ENCODE measurements at regions not wholly inside any gene's neighbourhood (a gene's known extent, or its start where the extent isn't known, plus 50 kb on each side); places are given as distances from the start of the nearest gene placed in this dataset.

GRCh38 chr6:164006459-164006858 lies 591.9 kb downstream of the QKI start:
- no peaks in the 10 kb centered on the region for H3K4me1 Mint-ChIP-seq
- H3K27ac Mint-ChIP-seq: no peak overlapping the region
- H3K9me3 Mint-ChIP-seq: peaks cover 0 to 6% of the 10 kb centered on the region in 2 donors
- H3K4me3 Mint-ChIP-seq: no peak overlapping the region
- no peak for ATAC-seq
- no peak for DNase-seq
- no peaks in the 10 kb centered on the region for H3K27me3 Mint-ChIP-seq

- ATAC-seq (no peak), DNase-seq (no peak)
- no peak overlapping the region for H3K27ac Mint-ChIP-seq
- H3K4me3 Mint-ChIP-seq: no peak overlapping the region
- H3K27me3 Mint-ChIP-seq: no peaks in the 10 kb centered on the region
- H3K4me1 Mint-ChIP-seq: no peaks in the 10 kb centered on the region
- H3K9me3 Mint-ChIP-seq: peaks cover 0 to 6% of the 10 kb centered on the region in 2 donors
Observed at GRCh38 chr6:164005004-164005711, 590.6 kb downstream of the QKI start.

DNA sequence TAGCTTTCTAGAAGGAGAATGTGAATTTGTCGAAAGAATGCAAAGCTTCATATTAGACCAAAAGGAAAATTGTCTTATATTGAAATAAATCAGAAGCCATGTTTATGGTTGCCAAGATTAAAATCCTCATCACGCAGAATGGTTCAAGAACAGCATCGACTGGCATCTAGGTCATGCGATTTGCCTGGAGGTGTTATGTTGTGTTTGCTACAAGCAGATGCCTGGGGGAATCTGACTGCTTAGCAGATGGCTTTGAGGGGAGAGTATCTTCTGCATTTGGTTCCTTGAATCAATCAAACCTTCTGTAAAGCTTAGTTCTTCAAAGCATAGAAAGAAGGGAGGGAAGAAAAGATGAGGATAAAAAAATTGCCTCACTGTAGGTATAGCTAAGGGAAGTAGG lies 585.8 kb downstream of the QKI start:
- no peak overlapping the region for H3K27ac Mint-ChIP-seq
- H3K9me3 Mint-ChIP-seq: no peaks in the 10 kb centered on the region
- H3K27me3 Mint-ChIP-seq: no peaks in the 10 kb centered on the region
- DNase-seq: no peak
- H3K4me1 Mint-ChIP-seq: no peaks in the 10 kb centered on the region
- no peak overlapping the region for H3K4me3 Mint-ChIP-seq
- ATAC-seq: no peak

DNA sequence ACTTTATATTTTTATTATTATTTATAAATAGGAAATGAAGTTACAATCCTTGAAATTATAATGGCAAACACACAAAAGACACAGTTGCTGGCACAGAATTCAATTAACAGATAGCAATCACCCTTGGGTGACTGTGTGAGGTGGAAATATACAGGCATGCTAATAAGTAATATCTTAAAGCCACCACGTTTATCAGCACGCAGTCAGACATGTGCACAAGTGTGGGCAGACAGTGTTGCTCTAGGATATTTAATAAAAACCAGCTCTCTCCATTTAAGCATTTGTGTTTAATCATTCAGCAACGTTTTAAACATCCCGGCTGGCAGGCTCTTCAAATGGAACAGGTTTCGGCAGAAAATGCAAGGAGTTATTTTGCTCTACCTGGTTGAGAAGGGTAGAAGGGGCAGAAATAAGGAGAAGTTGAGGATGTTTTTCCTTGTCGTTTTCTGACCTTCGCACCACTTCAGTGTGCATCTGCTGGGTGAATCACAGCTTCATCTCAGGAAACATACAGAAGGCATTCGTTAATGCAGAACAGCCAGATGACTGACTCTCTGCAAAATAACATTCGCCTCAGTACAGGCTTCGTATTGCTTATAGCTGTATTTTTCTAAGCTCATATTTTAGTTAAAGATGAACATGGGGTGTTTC lies 585.1 kb downstream of the QKI start:
- Mint-ChIP-seq H3K4me1 (no peaks in the 10 kb centered on the region), H3K9me3 (no peaks in the 10 kb centered on the region), H3K4me3 (no peak overlapping the region), H3K27me3 (no peaks in the 10 kb centered on the region), H3K27ac (no peak overlapping the region)
- ATAC-seq (no peak), DNase-seq (no peak)

DNA sequence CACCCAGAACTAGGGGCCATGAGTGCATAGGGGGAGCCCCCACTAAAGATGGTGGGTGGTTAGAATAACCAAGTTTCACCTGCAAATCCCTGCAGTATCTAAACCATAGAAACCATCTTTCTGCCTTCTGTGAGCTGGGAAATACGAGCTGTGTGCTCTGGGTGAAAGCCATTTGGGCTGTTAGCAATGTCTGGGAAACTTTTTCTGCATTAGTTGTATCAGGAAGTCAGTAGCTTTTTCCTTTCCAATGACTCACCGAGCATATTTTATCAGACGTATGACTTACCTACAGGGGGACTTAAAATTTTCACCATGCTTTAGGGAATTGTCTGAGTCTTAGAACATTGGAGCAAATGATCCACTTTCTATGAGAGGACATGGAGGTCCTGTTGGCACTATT lies 584.0 kb downstream of the QKI start:
- no peaks in the 10 kb centered on the region for H3K9me3 Mint-ChIP-seq
- no peaks in the 10 kb centered on the region for H3K4me1 Mint-ChIP-seq
- no peak overlapping the region for H3K27ac Mint-ChIP-seq
- no peak for ATAC-seq
- DNase-seq: no peak
- H3K27me3 Mint-ChIP-seq: no peaks in the 10 kb centered on the region
- no peak overlapping the region for H3K4me3 Mint-ChIP-seq

GRCh38 chr6:163996491-163996890 lies 582.0 kb downstream of the QKI start:
- no peaks in the 10 kb centered on the region for H3K27me3 Mint-ChIP-seq
- H3K4me3 Mint-ChIP-seq: no peak overlapping the region
- DNase-seq: no peak
- H3K4me1 Mint-ChIP-seq: no peaks in the 10 kb centered on the region
- no peak for ATAC-seq
- H3K27ac Mint-ChIP-seq: no peak overlapping the region
- no peaks in the 10 kb centered on the region for H3K9me3 Mint-ChIP-seq

DNA sequence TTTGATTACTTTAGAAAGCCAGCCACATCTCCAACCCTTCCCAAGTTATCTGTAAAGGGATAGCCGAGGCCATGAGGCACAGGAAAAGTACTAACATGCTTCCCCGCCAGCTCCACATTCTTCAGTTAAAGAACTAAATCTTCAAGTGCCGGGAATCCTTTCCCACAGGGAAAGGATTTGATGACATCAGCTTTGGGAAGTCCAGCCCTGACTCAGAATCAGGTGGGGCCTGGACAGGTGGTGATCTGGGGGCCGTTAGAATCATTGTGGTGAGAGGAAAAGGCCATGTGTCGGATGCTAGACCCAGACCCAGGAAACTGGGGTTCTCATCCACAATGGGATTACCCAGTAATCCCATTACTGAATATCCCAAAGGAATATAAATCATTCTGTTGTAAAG lies 580.0 kb downstream of the QKI start:
- H3K27me3 Mint-ChIP-seq: no peaks in the 10 kb centered on the region
- no peaks in the 10 kb centered on the region for H3K4me1 Mint-ChIP-seq
- no peak overlapping the region for H3K4me3 Mint-ChIP-seq
- H3K27ac Mint-ChIP-seq: no peak overlapping the region
- ATAC-seq: no peak
- DNase-seq: no peak
- H3K9me3 Mint-ChIP-seq: no peaks in the 10 kb centered on the region

GRCh38 chr6:163992701-163993100 lies 578.2 kb downstream of the QKI start:
- Mint-ChIP-seq H3K9me3 (no peaks in the 10 kb centered on the region), H3K27me3 (no peaks in the 10 kb centered on the region), H3K4me1 (no peaks in the 10 kb centered on the region), H3K4me3 (no peak overlapping the region), H3K27ac (no peak overlapping the region)
- DNase-seq: no peak
- no peak for ATAC-seq

GRCh38 chr6:163992056-163992455 lies 577.5 kb downstream of the QKI start:
- Mint-ChIP-seq H3K9me3 (no peaks in the 10 kb centered on the region), H3K27ac (no peak overlapping the region), H3K4me1 (no peaks in the 10 kb centered on the region), H3K27me3 (no peaks in the 10 kb centered on the region), H3K4me3 (no peak overlapping the region)
- DNase-seq (no peak), ATAC-seq (no peak)

DNA sequence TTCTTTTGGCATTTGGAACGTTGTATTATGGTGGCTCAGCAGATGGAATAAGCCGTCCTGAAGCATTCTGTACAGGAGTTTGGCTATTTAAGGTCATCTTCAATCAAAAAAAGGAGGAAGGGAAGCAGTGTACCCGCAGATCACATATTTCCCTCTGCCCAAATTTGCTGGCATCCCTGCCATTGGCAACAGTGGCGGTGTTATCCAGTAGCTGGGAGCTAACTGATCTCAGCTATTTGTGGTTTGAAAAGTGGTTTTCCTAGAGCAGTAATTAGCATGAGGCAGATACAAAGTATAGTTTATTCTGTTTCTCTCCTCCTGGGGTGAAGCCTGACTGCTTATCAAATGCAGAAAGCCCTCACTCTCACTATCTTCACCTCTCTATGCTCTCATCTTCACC lies 576.8 kb downstream of the QKI start:
- no peaks in the 10 kb centered on the region for H3K4me1 Mint-ChIP-seq
- no peak for DNase-seq
- H3K27me3 Mint-ChIP-seq: no peaks in the 10 kb centered on the region
- ATAC-seq: no peak
- no peaks in the 10 kb centered on the region for H3K9me3 Mint-ChIP-seq
- H3K27ac Mint-ChIP-seq: no peak overlapping the region
- H3K4me3 Mint-ChIP-seq: no peak overlapping the region

DNA sequence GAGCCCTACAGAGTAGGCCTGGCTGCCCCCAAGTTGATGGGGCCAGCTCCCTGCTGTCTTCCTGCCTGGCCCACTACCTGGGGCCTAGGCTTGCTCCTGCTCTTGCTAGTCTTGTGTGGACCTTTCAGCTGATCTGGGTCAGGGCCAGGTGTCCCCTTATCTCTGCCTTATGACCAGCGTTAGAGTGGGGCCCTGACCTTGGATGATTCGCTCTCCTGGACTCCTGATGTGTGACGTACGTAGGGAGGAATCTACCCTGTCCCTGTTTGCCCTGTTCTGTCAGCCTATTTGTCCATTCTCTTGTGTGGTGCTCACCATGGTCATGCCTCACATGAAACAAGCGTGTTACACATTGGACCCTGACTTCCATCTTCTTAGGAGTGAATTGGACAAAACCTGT lies 571.8 kb downstream of the QKI start:
- H3K9me3 Mint-ChIP-seq: no peaks in the 10 kb centered on the region
- no peak overlapping the region for H3K27ac Mint-ChIP-seq
- DNase-seq (no peak), ATAC-seq (peak; percentile 12)
- H3K27me3 Mint-ChIP-seq: peaks cover 8% of the 10 kb centered on the region
- no peak overlapping the region for H3K4me3 Mint-ChIP-seq
- H3K4me1 Mint-ChIP-seq: peaks cover 8% of the 10 kb centered on the region

DNA sequence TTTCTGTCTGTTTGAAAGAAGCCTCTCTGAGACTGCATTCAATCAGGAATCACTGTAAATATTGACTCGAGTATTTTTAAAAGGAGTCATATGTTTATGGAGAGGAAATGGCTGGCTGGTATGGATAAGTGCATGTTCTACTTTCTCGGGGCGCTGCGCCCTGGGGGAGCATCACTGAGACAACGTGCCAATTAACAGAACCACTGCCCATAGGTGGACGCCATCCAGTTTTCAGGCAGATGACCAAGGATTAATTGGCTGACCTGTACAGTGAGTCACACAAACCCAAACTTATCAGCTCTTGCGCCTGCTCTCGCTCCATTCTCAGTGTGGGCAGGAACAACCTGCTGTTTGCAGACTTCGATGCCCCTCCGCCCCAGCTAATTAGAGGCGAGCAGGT lies 571.2 kb downstream of the QKI start:
- peaks cover 8% of the 10 kb centered on the region for H3K27me3 Mint-ChIP-seq
- no peaks in the 10 kb centered on the region for H3K9me3 Mint-ChIP-seq
- no peak overlapping the region for H3K27ac Mint-ChIP-seq
- H3K4me1 Mint-ChIP-seq: peaks cover 8% of the 10 kb centered on the region
- ATAC-seq (peak; percentile 9), DNase-seq (no peak)
- no peak overlapping the region for H3K4me3 Mint-ChIP-seq

GRCh38 chr6:163985040-163985439 lies 570.5 kb downstream of the QKI start:
- Mint-ChIP-seq H3K4me1 (peaks cover 8% of the 10 kb centered on the region), H3K27me3 (peaks cover 8% of the 10 kb centered on the region), H3K9me3 (no peaks in the 10 kb centered on the region), H3K4me3 (no peak overlapping the region), H3K27ac (no peak overlapping the region)
- ATAC-seq: peak; percentile 7
- DNase-seq: no peak

- Mint-ChIP-seq H3K4me3 (no peak overlapping the region), H3K27ac (peak overlapping the region in 1 of 2 donors; percentile 66), H3K4me1 (peaks cover 8% of the 10 kb centered on the region), H3K27me3 (peaks cover 8% of the 10 kb centered on the region), H3K9me3 (no peaks in the 10 kb centered on the region)
- peak; percentile 53 for ATAC-seq
- DNase-seq: no peak
Observed at GRCh38 chr6:163984124-163984936, 569.8 kb downstream of the QKI start.

- no peak overlapping the region for H3K27ac Mint-ChIP-seq
- peaks cover 8% of the 10 kb centered on the region for H3K27me3 Mint-ChIP-seq
- no peak for DNase-seq
- no peak for ATAC-seq
- H3K4me1 Mint-ChIP-seq: peaks cover 8% of the 10 kb centered on the region
- no peaks in the 10 kb centered on the region for H3K9me3 Mint-ChIP-seq
- no peak overlapping the region for H3K4me3 Mint-ChIP-seq
Observed at GRCh38 chr6:163983679-163984078, 569.2 kb downstream of the QKI start.

GRCh38 chr6:163974322-163974721 lies 559.8 kb downstream of the QKI start:
- Mint-ChIP-seq H3K4me3 (no peak overlapping the region), H3K27ac (no peak overlapping the region), H3K9me3 (no peaks in the 10 kb centered on the region), H3K27me3 (no peaks in the 10 kb centered on the region), H3K4me1 (no peaks in the 10 kb centered on the region)
- DNase-seq (no peak), ATAC-seq (no peak)

Measured in stimulated activated naive CD8-positive, alpha-beta T cell treated with anti-CD3 and anti-CD28 coated beads, Interleukin-15, amount 100 ng/mL, for 72 hours (primary cell).